MCF 10A (cell line): ENCODE measurements at regions not wholly inside any gene's neighbourhood (a gene's known extent, or its start where the extent isn't known, plus 50 kb on each side); places are given as distances from the start of the nearest gene placed in this dataset.

Experiments
- BruUV-seq: library from RNA; stranded (reverse); fragments of 400-500 nt; replicated peaks from 2 replicates; lab custom pipeline; 2021; lab: Mats Ljungman, UMichigan
- CTCF ChIA-PET: fragments of 300-600 bp; sonication (Branson Sonifier 250); formaldehyde crosslinking; extraction: SDS; loops from one replicate; lab custom pipeline; 2021; ENCODE audit warnings: antibody characterized with exemption, inconsistent platforms; lab: Yijun Ruan, JAX
- POLR2A ChIA-PET: fragments of 300-600, 350-650 bp; sonication (Branson Sonifier 250); formaldehyde crosslinking; extraction: SDS; loops from one replicate; lab custom pipeline; 2020; ENCODE audit warnings: antibody characterized with exemption, inconsistent platforms; lab: Yijun Ruan, JAX
- DNase-seq: peaks from one replicate; pipeline ENCODE4 v3.0.0-alpha.2; 2018; ENCODE audit not compliant: unreplicated experiment
- H3K27ac Mint-ChIP-seq: one replicate; pipeline ENCODE4 v1.8.0; 2022; ENCODE audit warnings: mild to moderate bottlenecking, low read depth, mixed read lengths; ENCODE audit not compliant: unreplicated experiment
- H3K27me3 Mint-ChIP-seq: one replicate; pipeline ENCODE4 v1.8.0; 2022; ENCODE audit warnings: mixed read lengths; ENCODE audit not compliant: insufficient read depth, unreplicated experiment
- H3K36me3 Mint-ChIP-seq: one replicate; pipeline ENCODE4 v1.8.0; 2022; ENCODE audit warnings: mild to moderate bottlenecking, moderate library complexity, mixed read lengths; ENCODE audit not compliant: insufficient read depth, unreplicated experiment
- H3K4me1 Mint-ChIP-seq: one replicate; pipeline ENCODE4 v1.8.0; 2022; ENCODE audit warnings: mixed read lengths; ENCODE audit not compliant: insufficient read depth, unreplicated experiment
- H3K4me3 Mint-ChIP-seq: one replicate; pipeline ENCODE4 v1.8.0; 2022; ENCODE audit warnings: mild to moderate bottlenecking, moderate library complexity, mixed read lengths; ENCODE audit not compliant: unreplicated experiment
- H3K9me3 Mint-ChIP-seq: one replicate; pipeline ENCODE4 v1.8.0; 2022; ENCODE audit warnings: mixed read lengths; ENCODE audit not compliant: unreplicated experiment
- intact Hi-C: fragments of 100-400 bp; cut with micrococcal nuclease; formaldehyde crosslinking; loops from 2 replicates; pipeline ENCODE4 v1.14.1; 2022
- TF ChIP-seq, protein P1 (sequence below): fragments of 200-600 bp; IDR thresholded peaks from one replicate; pipeline ENCODE4 v1.8.0; 2022; ENCODE audit warnings: antibody characterized with exemption, mild to moderate bottlenecking; ENCODE audit not compliant: unreplicated experiment

DNA sequence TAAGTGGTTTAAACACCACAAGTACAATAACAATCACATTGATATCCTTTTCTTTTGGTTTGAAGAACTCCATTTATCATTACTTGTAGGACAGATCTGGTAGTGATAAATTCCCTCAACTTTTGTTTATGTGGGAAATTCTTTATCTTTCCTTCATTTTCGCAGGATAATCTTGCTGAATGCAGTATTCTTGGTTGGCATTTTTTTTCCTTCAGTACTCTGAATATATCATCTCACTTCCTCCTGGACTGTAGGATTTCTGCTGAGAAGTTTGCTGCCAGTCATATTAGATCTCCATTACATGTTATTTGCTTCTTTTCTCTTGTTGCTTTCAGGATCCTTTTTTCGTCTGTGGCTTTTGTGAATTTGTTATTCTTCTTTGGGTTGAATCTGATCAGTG is 179.0 kb upstream of the PLET1 start:
- CTCF ChIA-PET: interaction anchor here (0.6 kb wide), 2 partner anchors 322 to 1393 kb away, joined by 3 read pairs; no protein-coding TSS in a partner anchor
- DNase-seq: no peak
- no TSS peak for BruUV-seq
- TF ChIP-seq, protein P1, sequence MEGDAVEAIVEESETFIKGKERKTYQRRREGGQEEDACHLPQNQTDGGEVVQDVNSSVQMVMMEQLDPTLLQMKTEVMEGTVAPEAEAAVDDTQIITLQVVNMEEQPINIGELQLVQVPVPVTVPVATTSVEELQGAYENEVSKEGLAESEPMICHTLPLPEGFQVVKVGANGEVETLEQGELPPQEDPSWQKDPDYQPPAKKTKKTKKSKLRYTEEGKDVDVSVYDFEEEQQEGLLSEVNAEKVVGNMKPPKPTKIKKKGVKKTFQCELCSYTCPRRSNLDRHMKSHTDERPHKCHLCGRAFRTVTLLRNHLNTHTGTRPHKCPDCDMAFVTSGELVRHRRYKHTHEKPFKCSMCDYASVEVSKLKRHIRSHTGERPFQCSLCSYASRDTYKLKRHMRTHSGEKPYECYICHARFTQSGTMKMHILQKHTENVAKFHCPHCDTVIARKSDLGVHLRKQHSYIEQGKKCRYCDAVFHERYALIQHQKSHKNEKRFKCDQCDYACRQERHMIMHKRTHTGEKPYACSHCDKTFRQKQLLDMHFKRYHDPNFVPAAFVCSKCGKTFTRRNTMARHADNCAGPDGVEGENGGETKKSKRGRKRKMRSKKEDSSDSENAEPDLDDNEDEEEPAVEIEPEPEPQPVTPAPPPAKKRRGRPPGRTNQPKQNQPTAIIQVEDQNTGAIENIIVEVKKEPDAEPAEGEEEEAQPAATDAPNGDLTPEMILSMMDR: no peak
- Mint-ChIP-seq H3K27ac (no peak overlapping the region), H3K36me3 (no peaks in the 10 kb centered on the region), H3K9me3 (peaks cover 18% of the 10 kb centered on the region), H3K4me1 (no peaks in the 10 kb centered on the region), H3K4me3 (no peak overlapping the region), H3K27me3 (peaks cover 82% of the 10 kb centered on the region)
- intact Hi-C loops: no loop called here
- POLR2A ChIA-PET: no interaction called here

DNA sequence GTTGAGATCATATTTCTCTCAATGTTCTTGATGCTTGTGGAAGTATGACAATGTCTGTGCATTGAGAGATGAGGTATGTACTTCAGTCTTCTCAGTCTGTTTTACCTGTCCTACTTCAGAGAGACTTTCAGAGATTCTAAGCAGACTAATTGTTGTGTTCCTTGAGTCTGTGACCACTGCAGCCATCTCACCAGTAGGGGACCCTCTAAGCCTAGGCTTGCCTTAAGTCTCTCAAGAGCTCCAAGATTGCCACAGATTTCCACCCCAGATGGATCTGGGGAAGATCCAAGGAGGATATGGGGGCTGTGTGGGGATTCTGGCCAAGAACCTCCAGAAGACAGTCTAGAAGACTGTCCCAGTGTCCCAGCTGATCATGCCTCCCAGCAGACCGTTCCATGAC is 179.9 kb upstream of the PLET1 start:
- CTCF ChIA-PET: interaction anchor here (0.7 to 1.6 kb wide), 2 partner anchors 15 to 713 kb away, joined by 3 to 4 read pairs; no protein-coding TSS in a partner anchor
- Mint-ChIP-seq H3K4me3 (no peak overlapping the region), H3K27me3 (peaks cover 73% of the 10 kb centered on the region), H3K36me3 (no peaks in the 10 kb centered on the region), H3K9me3 (peaks cover 26% of the 10 kb centered on the region), H3K4me1 (no peaks in the 10 kb centered on the region), H3K27ac (no peak overlapping the region)
- BruUV-seq: no TSS peak
- TF ChIP-seq, protein P1: no peak
- intact Hi-C loops: no loop called here
- DNase-seq: peak; percentile 31
- POLR2A ChIA-PET: interaction anchor here (1.2 kb wide), 1 partner anchor 8 kb away, joined by 3 read pairs; no protein-coding TSS in a partner anchor

DNA sequence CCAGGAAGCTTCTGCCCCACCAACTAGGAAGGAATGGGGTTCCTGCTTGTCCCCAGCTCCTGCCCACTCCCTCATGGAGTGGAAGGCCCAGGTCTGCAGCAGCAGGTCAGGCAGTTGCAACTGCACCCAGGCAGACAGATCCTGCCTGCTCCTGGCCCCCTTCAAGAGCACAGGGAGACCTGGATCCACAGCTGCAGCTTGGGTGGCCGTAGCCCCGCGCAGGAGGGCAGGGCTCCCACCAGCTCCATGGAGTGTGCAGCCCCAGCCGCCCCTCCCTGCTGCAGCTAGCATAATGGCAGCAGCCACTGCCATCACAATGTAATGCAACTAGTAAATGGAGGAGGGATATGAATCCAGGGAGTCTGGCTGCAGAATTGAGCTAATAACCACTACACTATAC is 187.5 kb upstream of the PLET1 start:
- CTCF ChIA-PET: interaction anchor here (0.6 kb wide), 2 partner anchors 77 to 117 kb away, joined by 3 read pairs; no protein-coding TSS in a partner anchor
- Mint-ChIP-seq H3K9me3 (peaks cover 13% of the 10 kb centered on the region), H3K27me3 (peaks cover 32% of the 10 kb centered on the region), H3K4me3 (no peak overlapping the region), H3K36me3 (no peaks in the 10 kb centered on the region), H3K4me1 (no peaks in the 10 kb centered on the region), H3K27ac (no peak overlapping the region)
- no TSS peak for BruUV-seq
- TF ChIP-seq, protein P1: no peak
- DNase-seq: no peak
- POLR2A ChIA-PET: interaction anchor here (0.7 kb wide), 1 partner anchor 540 kb away, joined by 3 read pairs; no protein-coding TSS in a partner anchor
- intact Hi-C loops: no loop called here

DNA sequence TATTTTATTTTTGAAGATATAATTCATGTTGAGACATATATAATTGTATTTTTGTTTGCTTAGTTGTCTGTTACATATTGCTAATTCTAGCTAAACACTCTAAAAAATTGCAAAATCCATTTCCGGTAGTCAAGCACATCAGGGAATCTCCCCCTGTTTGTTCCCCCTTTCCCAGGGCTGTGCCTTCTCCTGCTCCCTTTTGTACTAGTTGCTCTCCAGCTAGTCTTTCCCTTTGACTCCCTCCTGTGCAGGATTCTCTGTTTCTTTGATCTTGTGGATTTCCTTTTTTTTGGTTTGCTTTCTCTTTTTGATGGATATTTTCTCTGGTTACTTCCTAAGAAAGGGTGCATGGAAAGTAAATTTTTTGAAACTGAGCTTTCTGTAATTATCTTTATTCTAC is 188.1 kb upstream of the PLET1 start:
- Mint-ChIP-seq H3K4me3 (no peak overlapping the region), H3K9me3 (peaks cover 13% of the 10 kb centered on the region), H3K27ac (no peak overlapping the region), H3K4me1 (no peaks in the 10 kb centered on the region), H3K36me3 (no peaks in the 10 kb centered on the region), H3K27me3 (peaks cover 32% of the 10 kb centered on the region)
- DNase-seq: no peak
- intact Hi-C loops: no loop called here
- POLR2A ChIA-PET: interaction anchor here (0.7 kb wide), 1 partner anchor 539 kb away, joined by 3 read pairs; no protein-coding TSS in a partner anchor
- CTCF ChIA-PET: interaction anchor here (0.5 to 0.6 kb wide), 3 partner anchors 33 to 116 kb away, joined by 3 to 4 read pairs (median 3); no protein-coding TSS in a partner anchor
- TF ChIP-seq, protein P1: no peak
- no TSS peak for BruUV-seq
